Astrocyte (in vitro differentiated cells and primary cell): ENCODE measurements at regions not wholly inside any gene's neighbourhood (a gene's known extent, or its start where the extent isn't known, plus 50 kb on each side); places are given as distances from the start of the nearest gene placed in this dataset.

Source experiments
- DNase-seq: peaks from one replicate; pipeline ENCODE4 v3.0.0-alpha.2; 2010; ENCODE audit warnings: low read depth
- FAIRE-seq: peaks from 2 replicates; lab custom pipeline; 2011; peaks lifted over from hg19 to GRCh38; lab: Jason Lieb, UNC
- H2AFZ ChIP-seq: 2 replicates; pipeline ENCODE4 v1.6.0; 2012; ENCODE audit warnings: low read depth, low read length, inconsistent platforms
- H3K27ac ChIP-seq: 2 replicates; pipeline ENCODE4 v1.5.1; 2011; ENCODE audit warnings: low read depth, low read length, inconsistent platforms
- H3K27me3 ChIP-seq: 2 replicates; pipeline ENCODE4 v1.6.0; 2011; ENCODE audit warnings: low read length, inconsistent platforms; ENCODE audit not compliant: insufficient read depth
- H3K36me3 ChIP-seq: 2 replicates; pipeline ENCODE4 v1.5.1; 2011; ENCODE audit warnings: low read length, inconsistent platforms; ENCODE audit not compliant: insufficient read depth
- H3K4me1 ChIP-seq: 2 replicates; pipeline ENCODE4 v1.5.1; 2011; ENCODE audit warnings: low read length, inconsistent platforms; ENCODE audit not compliant: insufficient read depth
- H3K4me2 ChIP-seq: 2 replicates; pipeline ENCODE4 v1.6.0; 2012; ENCODE audit warnings: low read length, inconsistent platforms
- H3K4me3 ChIP-seq: 2 replicates; pipeline ENCODE4 v1.5.1; 2011; ENCODE audit warnings: low read depth, mild to moderate bottlenecking, low read length, inconsistent platforms; ENCODE audit not compliant: insufficient read depth
- H3K79me2 ChIP-seq: 2 replicates; pipeline ENCODE4 v1.6.0; 2012; ENCODE audit warnings: mild to moderate bottlenecking, low read length, inconsistent platforms; ENCODE audit not compliant: insufficient read depth
- H3K9ac ChIP-seq: 2 replicates; pipeline ENCODE4 v1.6.0; 2012; ENCODE audit warnings: mild to moderate bottlenecking, low read length, inconsistent platforms
- H3K9me3 ChIP-seq: 2 replicates; pipeline ENCODE4 v1.5.1; 2012; ENCODE audit warnings: low read depth, mild to moderate bottlenecking, low read length, inconsistent platforms; ENCODE audit not compliant: insufficient read depth
- H4K20me1 ChIP-seq: 2 replicates; pipeline ENCODE4 v1.6.0; 2012; ENCODE audit warnings: low read length, inconsistent platforms; ENCODE audit not compliant: insufficient read depth
- H3K27ac Mint-ChIP-seq: one replicate; pipeline ENCODE4 v1.8.0; 2021; ENCODE audit warnings: mild to moderate bottlenecking, mixed read lengths; ENCODE audit not compliant: unreplicated experiment
- H3K27me3 Mint-ChIP-seq: one replicate; pipeline ENCODE4 v1.8.0; 2021; ENCODE audit warnings: low read depth, mixed read lengths; ENCODE audit not compliant: unreplicated experiment
- H3K36me3 Mint-ChIP-seq: one replicate; pipeline ENCODE4 v1.8.0; 2021; ENCODE audit warnings: low read depth, mixed read lengths; ENCODE audit not compliant: unreplicated experiment
- H3K4me1 Mint-ChIP-seq: one replicate; pipeline ENCODE4 v1.8.0; 2021; ENCODE audit warnings: low read depth, mixed read lengths; ENCODE audit not compliant: unreplicated experiment
- H3K4me3 Mint-ChIP-seq: one replicate; pipeline ENCODE4 v1.8.0; 2021; ENCODE audit warnings: mild to moderate bottlenecking, moderate library complexity, mixed read lengths; ENCODE audit not compliant: unreplicated experiment
- H3K9me3 Mint-ChIP-seq: one replicate; pipeline ENCODE4 v1.8.0; 2021; ENCODE audit warnings: mild to moderate bottlenecking, mixed read lengths; ENCODE audit not compliant: unreplicated experiment
- EZH2 ChIP-seq: IDR thresholded peaks from 2 replicates; pipeline ENCODE4 v1.6.1; 2012; ENCODE audit warnings: mild to moderate bottlenecking, low read length, inconsistent platforms; ENCODE audit not compliant: insufficient read depth
- TF ChIP-seq, protein P1 (sequence below): IDR thresholded peaks from 2 replicates; pipeline ENCODE4 v1.5.1; 2011; ENCODE audit warnings: low read depth, mild to moderate bottlenecking, inconsistent platforms, low read length, moderate library complexity; ENCODE audit not compliant: insufficient read depth

DNA sequence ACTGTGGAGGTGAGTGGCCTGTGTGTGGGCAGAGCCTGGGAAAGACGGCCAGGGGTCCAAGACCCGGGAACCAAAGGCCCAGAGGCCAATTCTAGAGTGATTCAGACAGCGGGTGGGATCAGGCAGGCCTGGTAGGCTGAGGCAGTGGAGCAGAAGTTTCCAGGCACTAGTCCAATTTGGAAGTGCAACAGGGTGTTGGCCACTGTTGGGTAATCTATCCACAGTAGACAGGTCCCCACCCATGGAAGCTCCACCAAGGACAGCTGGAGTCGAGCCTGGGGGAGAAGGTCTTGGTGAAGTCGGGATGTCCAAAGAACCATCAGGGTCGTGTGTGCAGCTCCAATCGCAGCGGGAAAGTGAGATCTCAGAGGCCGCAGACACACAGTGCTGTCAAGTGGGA is 125.8 kb upstream of the COPS8 start:
- Histone ChIP-seq H3K9ac (no peak overlapping the region), H3K4me3 (no peak overlapping the region), H3K4me2 (no peak overlapping the region), H2AFZ (no peak overlapping the region), H3K27ac (no peak overlapping the region), H4K20me1 (no peaks in the 10 kb centered on the region), H3K79me2 (no peaks in the 10 kb centered on the region), H3K4me1 (no peaks in the 10 kb centered on the region), H3K27me3 (no peaks in the 10 kb centered on the region), H3K9me3 (no peaks in the 10 kb centered on the region), H3K36me3 (no peaks in the 10 kb centered on the region)
- FAIRE-seq (no peak), DNase-seq (peak; percentile 16)
- Mint-ChIP-seq H3K9me3 (peaks cover 15% of the 10 kb centered on the region), H3K4me1 (peaks cover 6% of the 10 kb centered on the region), H3K27me3 (peaks cover 15% of the 10 kb centered on the region), H3K4me3 (no peak overlapping the region), H3K36me3 (peaks cover 2% of the 10 kb centered on the region), H3K27ac (no peak overlapping the region)
- TF ChIP-seq, protein P1, sequence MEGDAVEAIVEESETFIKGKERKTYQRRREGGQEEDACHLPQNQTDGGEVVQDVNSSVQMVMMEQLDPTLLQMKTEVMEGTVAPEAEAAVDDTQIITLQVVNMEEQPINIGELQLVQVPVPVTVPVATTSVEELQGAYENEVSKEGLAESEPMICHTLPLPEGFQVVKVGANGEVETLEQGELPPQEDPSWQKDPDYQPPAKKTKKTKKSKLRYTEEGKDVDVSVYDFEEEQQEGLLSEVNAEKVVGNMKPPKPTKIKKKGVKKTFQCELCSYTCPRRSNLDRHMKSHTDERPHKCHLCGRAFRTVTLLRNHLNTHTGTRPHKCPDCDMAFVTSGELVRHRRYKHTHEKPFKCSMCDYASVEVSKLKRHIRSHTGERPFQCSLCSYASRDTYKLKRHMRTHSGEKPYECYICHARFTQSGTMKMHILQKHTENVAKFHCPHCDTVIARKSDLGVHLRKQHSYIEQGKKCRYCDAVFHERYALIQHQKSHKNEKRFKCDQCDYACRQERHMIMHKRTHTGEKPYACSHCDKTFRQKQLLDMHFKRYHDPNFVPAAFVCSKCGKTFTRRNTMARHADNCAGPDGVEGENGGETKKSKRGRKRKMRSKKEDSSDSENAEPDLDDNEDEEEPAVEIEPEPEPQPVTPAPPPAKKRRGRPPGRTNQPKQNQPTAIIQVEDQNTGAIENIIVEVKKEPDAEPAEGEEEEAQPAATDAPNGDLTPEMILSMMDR: no peak
- TF ChIP-seq EZH2: no peak

DNA sequence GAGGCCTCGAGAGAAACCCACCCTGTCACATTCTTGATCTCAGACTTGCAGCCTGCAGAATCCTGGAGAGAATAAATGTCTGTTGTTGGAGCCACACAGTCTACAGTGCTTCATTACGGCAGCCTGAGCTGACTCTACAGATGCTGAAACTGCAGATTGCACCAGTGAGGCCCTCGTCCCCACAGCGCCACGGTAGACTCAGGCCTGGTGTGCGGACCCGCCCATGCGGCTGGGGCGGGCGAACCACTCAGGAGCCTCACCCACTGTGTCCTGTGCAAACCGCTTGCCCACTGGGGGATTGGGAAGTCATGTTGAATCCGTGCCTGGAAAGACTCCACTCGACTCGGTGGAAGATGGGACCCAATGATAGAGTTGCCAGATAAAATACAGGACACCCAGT is 125.2 kb upstream of the COPS8 start:
- no peak overlapping the region for H3K27ac Mint-ChIP-seq
- no peaks in the 10 kb centered on the region for H3K9me3 ChIP-seq
- DNase-seq (no peak), FAIRE-seq (no peak)
- H3K9ac ChIP-seq: no peak overlapping the region
- H3K27me3 ChIP-seq: no peaks in the 10 kb centered on the region
- no peak overlapping the region for H3K4me3 ChIP-seq
- H3K27me3 Mint-ChIP-seq: peaks cover 13% of the 10 kb centered on the region
- no peaks in the 10 kb centered on the region for H3K4me1 ChIP-seq
- peaks cover 17% of the 10 kb centered on the region for H3K9me3 Mint-ChIP-seq
- H2AFZ ChIP-seq: no peak overlapping the region
- no peaks in the 10 kb centered on the region for H4K20me1 ChIP-seq
- no peak overlapping the region for H3K27ac ChIP-seq
- no peak overlapping the region for H3K4me2 ChIP-seq
- H3K4me1 Mint-ChIP-seq: peaks cover 4% of the 10 kb centered on the region
- no peaks in the 10 kb centered on the region for H3K79me2 ChIP-seq
- no peak for TF ChIP-seq EZH2
- TF ChIP-seq, protein P1: no peak
- no peaks in the 10 kb centered on the region for H3K36me3 ChIP-seq
- H3K36me3 Mint-ChIP-seq: no peaks in the 10 kb centered on the region
- H3K4me3 Mint-ChIP-seq: no peak overlapping the region

GRCh38 chr2:236962816-236963215 is 122.9 kb upstream of the COPS8 start:
- H3K27me3 ChIP-seq: no peaks in the 10 kb centered on the region
- Mint-ChIP-seq H3K4me3 (no peak overlapping the region), H3K36me3 (no peaks in the 10 kb centered on the region), H3K27me3 (peaks cover 6% of the 10 kb centered on the region), H3K4me1 (no peaks in the 10 kb centered on the region), H3K27ac (no peak overlapping the region), H3K9me3 (peaks cover 17% of the 10 kb centered on the region)
- H3K4me1 ChIP-seq: no peaks in the 10 kb centered on the region
- no peak overlapping the region for H3K4me3 ChIP-seq
- no peak overlapping the region for H3K4me2 ChIP-seq
- no peaks in the 10 kb centered on the region for H3K79me2 ChIP-seq
- H3K36me3 ChIP-seq: no peaks in the 10 kb centered on the region
- H4K20me1 ChIP-seq: no peaks in the 10 kb centered on the region
- H3K9ac ChIP-seq: no peak overlapping the region
- no peak for TF ChIP-seq EZH2
- TF ChIP-seq, protein P1: no peak
- H3K9me3 ChIP-seq: no peaks in the 10 kb centered on the region
- no peak overlapping the region for H2AFZ ChIP-seq
- no peak overlapping the region for H3K27ac ChIP-seq
- FAIRE-seq (no peak), DNase-seq (no peak)
